ENCODE measurements at regions not wholly inside any gene's neighbourhood (a gene's known extent, or its start where the extent isn't known, plus 50 kb on each side); places are given as distances from the start of the nearest gene placed in this dataset.
"Not testable (repeated sequence)": the region's sequence is repeated elsewhere in the genome, so short reads cannot be mapped to it uniquely, and the experiment has no call there.

DNA sequence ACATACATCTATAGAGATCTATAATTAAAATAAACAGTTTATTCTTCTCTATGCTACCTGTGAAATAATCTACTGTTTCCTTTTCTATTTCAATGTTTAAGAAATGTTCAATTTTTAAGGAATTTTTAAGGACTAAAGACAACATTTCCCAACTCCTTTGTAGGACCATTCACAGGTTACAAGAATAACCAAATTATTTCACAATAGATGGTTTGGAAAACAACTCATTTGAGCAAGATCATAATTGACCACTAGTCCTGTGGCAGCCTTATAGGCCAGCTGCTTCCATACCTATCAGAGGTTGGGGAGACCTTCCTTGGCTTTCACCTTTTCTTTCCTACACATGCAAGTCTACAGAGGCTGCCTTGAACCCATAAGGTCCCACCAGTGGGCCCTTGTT lies 193.7 kb downstream of the TTC39B start:
- no peak for DNase-seq

GRCh38 chr9:15111071-15111470 lies 195.9 kb downstream of the TTC39B start:
- DNase-seq: no peak

DNA sequence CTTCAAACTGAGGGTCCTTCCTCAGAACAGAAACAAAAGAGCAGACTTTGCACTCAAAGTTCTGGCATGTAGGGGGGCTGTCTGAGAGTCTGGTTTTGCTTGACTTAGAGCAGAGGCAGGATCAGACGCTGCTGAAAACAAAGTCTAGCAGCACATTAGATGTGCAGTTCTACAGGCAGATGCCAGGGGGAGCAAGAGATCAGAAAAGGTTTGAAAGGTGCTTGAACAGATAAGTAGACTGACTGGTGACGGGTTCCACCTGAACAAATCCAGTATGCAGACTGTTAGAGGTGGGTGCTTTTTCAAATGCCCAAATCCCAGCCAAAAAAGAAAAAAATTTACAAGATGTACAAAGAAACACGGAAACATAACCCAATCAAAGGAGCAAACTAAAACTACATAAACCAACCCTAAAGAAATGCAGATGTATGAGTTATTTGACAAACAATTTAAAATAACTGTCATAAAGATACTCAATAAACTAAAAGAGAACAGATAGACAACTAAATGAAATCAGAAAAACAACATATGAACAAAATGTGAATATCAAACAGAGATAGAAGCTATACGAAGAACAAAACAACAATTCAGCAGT lies 194.7 kb upstream of the FREM1 start:
- peak; percentile 67 for DNase-seq

DNA sequence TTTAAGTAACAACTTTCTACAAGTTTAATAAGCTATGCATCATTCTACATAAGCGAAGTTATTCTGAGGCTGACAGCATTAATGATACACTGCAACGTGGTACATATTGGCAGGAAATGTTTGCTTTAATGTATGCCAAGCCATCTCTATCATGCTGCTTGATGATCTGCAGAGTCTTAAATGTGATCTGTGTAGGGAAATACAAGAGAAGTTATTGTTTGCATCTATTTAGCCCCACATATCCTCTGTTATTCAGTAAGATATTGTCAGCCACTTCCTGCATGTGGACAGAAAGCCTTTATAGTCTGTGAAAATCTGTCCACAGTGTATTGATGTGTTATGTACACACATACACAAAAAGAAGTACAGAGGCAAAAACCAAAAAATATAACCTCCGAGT lies 193.1 kb upstream of the FREM1 start:
- no peak for DNase-seq

GRCh38 chr9:15101095-15101494 lies 190.9 kb upstream of the FREM1 start:
- DNase-seq: no peak

- no peak for DNase-seq
Measured at GRCh38 chr9:15100571-15100970, 190.3 kb upstream of the FREM1 start.

DNA sequence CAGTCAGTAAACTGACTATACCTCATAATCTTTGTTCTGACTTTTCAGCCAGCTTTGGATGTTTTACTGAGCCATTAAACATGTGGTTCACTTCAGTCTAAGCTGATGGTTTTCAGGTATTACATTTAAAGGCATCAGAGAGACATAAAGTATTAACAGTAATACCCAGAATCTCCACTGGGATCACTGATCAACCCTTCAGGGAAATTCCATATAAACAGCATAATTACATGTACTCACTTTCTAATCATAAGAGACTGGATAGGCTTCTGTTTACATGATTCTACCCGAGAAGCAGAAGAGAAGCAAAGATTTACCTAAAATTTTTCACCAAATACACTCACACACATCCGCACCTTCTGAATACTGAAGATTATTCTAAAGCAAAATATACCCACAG lies 186.7 kb upstream of the FREM1 start:
- DNase-seq: no peak

DNA sequence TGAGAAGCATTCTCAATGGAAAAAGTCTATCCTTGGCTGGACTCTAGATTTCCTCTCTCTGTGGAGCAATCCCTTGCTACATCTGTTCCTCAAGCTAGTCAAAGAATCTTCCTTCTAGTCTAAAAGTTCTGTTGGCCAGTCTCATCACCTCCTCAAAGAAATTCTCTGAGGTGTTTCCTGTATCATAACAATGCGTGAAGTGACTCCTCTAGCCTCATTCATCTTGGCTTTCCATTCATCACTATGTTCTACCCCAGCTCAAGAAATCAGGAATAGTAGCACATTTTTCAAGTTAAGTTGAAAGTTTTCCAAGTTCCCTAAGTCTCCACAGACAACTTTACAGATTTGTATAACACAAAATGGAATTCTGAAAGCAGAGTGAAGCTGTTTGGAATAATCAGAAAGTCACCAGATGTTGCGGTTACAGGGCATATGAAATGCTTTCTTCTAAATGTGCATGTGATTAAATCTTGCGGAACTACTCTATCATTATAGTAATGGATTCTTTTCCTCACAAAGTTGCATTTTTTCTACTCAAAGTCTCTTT lies 176.6 kb upstream of the FREM1 start:
- no peak for DNase-seq

GRCh38 chr9:15086156-15086763 lies 176.0 kb upstream of the FREM1 start:
- DNase-seq: no peak

- DNase-seq: no peak
Measured at GRCh38 chr9:15081021-15081753, 171.0 kb upstream of the FREM1 start.

DNA sequence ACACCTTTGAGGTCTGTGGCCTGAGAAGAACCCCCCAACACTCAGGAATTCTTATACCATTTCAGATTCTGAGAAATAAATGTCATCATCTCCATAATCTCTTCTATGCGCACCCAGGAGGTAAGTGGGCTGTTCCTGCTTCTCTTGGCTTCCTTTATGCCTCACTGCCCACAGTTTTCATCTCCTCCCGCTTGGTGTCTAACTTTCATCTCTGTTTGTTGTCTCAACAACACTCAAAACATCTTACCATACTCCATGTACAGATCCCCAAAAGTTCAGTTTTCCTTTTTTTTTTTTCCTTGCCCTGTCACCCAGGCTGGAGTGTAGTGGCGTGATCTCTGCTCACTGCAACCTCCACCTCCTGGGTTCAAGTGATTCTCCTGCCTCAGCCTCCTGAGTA lies 170.2 kb upstream of the FREM1 start:
- DNase-seq: no peak

- DNase-seq: no peak
Measured at GRCh38 chr9:15079989-15080388, 169.8 kb upstream of the FREM1 start.

GRCh38 chr9:15077946-15078729 lies 167.9 kb upstream of the FREM1 start:
- no peak for DNase-seq

DNA sequence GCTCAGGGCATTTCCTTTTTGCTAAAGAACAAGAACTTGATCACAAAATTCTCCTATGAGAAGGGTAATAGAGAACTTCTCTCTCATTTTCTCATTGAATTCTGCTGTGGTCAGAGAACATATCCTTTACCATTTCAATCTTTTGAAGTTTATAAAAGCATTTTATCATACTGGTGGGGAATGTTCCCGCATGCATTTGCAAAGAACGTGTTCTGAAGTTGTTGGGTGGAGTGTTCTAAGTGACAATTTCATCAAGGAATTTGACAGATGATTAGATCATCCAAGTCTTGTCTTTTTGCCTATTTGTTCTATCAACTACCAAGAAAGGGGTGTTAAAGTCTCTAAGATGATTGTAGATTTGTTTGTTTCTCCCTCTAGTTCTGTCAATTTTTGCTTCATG lies 163.4 kb upstream of the FREM1 start:
- DNase-seq: no peak

DNA sequence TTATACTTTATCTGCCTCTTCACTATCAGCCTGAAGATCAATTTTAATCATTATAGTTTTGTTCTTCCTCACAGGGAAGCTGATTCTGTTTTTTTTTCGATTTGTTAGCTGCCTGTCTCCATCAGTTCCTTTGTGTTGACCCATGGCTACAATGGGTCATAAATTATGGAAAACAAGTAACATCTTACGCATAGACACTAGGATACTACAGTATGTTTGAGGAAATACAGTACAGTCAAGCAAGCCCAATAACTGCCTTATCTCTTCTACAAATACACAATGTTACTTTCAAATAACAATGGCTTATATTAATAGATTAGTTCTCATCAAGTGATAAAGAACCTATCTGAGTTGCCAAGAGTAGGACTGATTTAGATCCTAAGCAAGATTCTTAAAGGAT lies 160.5 kb upstream of the FREM1 start:
- no peak for DNase-seq

DNA sequence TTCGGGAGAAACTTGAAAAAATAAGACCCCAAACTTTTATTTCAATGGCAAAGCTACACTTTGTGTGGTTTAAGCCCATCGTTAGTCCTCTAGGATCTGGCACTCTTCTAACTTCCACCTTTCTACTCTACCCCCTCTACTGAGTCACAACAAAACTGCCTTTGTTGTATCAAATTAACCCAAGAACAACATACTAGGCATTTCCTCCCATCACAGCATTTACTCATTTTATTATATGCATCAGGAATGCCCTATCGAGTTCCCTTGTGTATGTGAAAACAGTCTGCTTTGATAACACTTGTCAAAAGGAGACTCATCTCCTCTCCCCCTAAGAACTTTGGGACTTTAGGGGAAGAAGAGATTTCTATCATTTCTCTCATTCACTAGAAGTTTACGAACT lies 158.9 kb upstream of the FREM1 start:
- no peak for DNase-seq

GRCh38 chr9:15068261-15068660 lies 158.0 kb upstream of the FREM1 start:
- DNase-seq: no peak

DNA sequence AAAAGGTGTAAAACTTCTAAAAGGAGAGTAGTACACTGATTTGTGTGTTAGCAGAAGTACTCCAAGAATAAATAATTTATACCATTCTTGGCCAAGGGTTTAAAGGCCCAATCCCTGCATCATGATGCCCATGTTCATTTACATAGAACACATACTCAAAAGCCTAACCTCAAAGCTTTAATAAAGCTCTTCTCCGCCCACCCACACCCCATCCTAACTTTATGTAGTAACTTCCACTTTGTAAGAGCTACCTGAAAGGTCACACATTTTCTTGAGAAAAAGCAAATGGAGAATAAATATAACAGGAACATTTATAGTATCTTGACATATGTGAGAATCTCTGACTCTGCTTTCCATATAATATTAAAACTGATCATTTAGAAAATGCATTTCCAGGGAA lies 148.8 kb upstream of the FREM1 start:
- no peak for DNase-seq

- DNase-seq: no peak
Measured at GRCh38 chr9:15058236-15058635, 148.0 kb upstream of the FREM1 start.

GRCh38 chr9:15055284-15055683 lies 145.1 kb upstream of the FREM1 start:
- DNase-seq: not testable (repeated sequence)

- DNase-seq: no peak
Measured at GRCh38 chr9:15048772-15049171, 138.5 kb upstream of the FREM1 start.

- DNase-seq: no peak
Measured at GRCh38 chr9:15047028-15047551, 136.9 kb upstream of the FREM1 start.

DNA sequence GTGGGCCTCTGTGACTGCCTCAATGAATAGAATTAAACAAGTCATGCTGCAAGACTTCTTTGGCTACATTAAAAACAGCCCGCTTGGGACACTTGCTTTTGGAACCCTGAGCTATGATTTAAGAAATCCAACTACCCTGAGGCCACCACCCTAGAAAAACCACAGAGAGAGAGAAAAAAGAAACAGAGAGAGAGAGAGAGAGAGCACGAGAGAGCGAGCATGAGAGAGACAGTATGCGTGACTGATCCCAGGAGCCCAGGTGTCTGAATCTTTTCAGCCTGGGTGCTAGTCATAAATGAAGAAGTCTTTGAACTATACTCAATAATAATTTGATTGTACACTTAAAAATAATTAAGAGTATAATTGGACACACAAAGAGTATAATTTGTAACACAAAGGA lies 123.1 kb upstream of the FREM1 start:
- no peak for DNase-seq

Data from NCI-H1105 treated with DMSO at 0.1 percent for 48 hours (cell line).